GM12878 (cell line): ENCODE measurements at regions not wholly inside any gene's neighbourhood (a gene's known extent, or its start where the extent isn't known, plus 50 kb on each side); places are given as distances from the start of the nearest gene placed in this dataset.

Experiments
- ATAC-seq: fragments of 200-7000 bp; cut with Tn5 transposase; 3 replicates; pipeline ENCODE4 v1.9.1; 2020; ENCODE audit warnings: mild to moderate bottlenecking, moderate library complexity
- BruUV-seq: library from RNA; stranded (reverse); fragments of 400-500 nt; replicated peaks from 2 replicates; lab custom pipeline; 2021; lab: Mats Ljungman, UMichigan
- CTCF ChIA-PET: fragments of 300-600 bp; sonication (Branson Sonifier 250); formaldehyde crosslinking; extraction: SDS; loops from one replicate; lab custom pipeline; 2021; ENCODE audit warnings: inconsistent platforms; lab: Yijun Ruan, JAX
- POLR2A ChIA-PET: fragments of 350-600 bp; formaldehyde crosslinking; extraction: SDS; loops from one replicate; lab custom pipeline; 2021; ENCODE audit warnings: inconsistent platforms; lab: Charles Lee
- RAD21 ChIA-PET: fragments of 300-600 bp; sonication (Branson Sonifier 250); formaldehyde crosslinking; loops from one replicate; lab custom pipeline; 2023; ENCODE audit warnings: antibody characterized with exemption; ENCODE audit not compliant: unreplicated experiment; lab: Charles Lee
- SMC1A ChIA-PET: fragments of 300-600 bp; sonication (Branson Sonifier 250); formaldehyde crosslinking; loops from one replicate; lab custom pipeline; 2023; ENCODE audit not compliant: unreplicated experiment, uncharacterized antibody; lab: Charles Lee
- DNase-seq: peaks from one replicate; pipeline ENCODE4 v3.0.0-alpha.2; 2011; ENCODE audit warnings: low read depth, low spot score
- FAIRE-seq: peaks from 3 replicates; lab custom pipeline; 2011; peaks lifted over from hg19 to GRCh38; lab: Jason Lieb, UNC
- H2AFZ ChIP-seq: 2 replicates; pipeline ENCODE4 v1.6.0; 2011; ENCODE audit warnings: low read depth, low read length, control low read depth; ENCODE audit not compliant: control insufficient read depth
- H3K27ac ChIP-seq: 2 replicates; pipeline ENCODE4 v1.5.1; 2011; ENCODE audit warnings: control low read depth; ENCODE audit not compliant: control insufficient read depth, insufficient read depth
- H3K27me3 ChIP-seq, 2 experiments: replicated peaks in 1 of 2; 2 replicates each; pipeline versions ENCODE4 v1.6.0 to v1.6.1; 2011; ENCODE audit warnings: low read length in 1 of 2; ENCODE audit not compliant: control insufficient read depth in 2 of 2, insufficient read depth in 2 of 2
- H3K36me3 ChIP-seq, 2 experiments: 2 replicates each; pipeline ENCODE4 v1.5.1; 2011; ENCODE audit warnings: low read length in 1 of 2; ENCODE audit not compliant: control insufficient read depth in 2 of 2, insufficient read depth in 2 of 2
- H3K4me1 ChIP-seq: 2 replicates; pipeline ENCODE4 v1.6.1; 2011; ENCODE audit warnings: mild to moderate bottlenecking, low read length, moderate library complexity, mixed read lengths; ENCODE audit not compliant: control insufficient read depth, insufficient read depth
- H3K4me2 ChIP-seq: 2 replicates; pipeline ENCODE4 v1.6.0; 2011; ENCODE audit warnings: control low read depth; ENCODE audit not compliant: control insufficient read depth, insufficient read depth
- H3K4me3 ChIP-seq: fragments of 200-600 bp; sonication (generic); 2 replicates; pipeline ENCODE4 v1.5.1; 2016
- H3K79me2 ChIP-seq: 2 replicates; pipeline ENCODE4 v1.6.0; 2011; ENCODE audit warnings: low read length; ENCODE audit not compliant: control insufficient read depth, insufficient read depth
- H3K9ac ChIP-seq: 2 replicates; pipeline ENCODE4 v1.8.0; 2011; ENCODE audit warnings: low read length, control low read depth, mixed read lengths; ENCODE audit not compliant: control insufficient read depth, insufficient read depth
- H3K9me3 ChIP-seq: replicated peaks from 3 replicates; pipeline ENCODE4 v1.5.1; 2011; ENCODE audit warnings: mild to moderate bottlenecking, low read length; ENCODE audit not compliant: control insufficient read depth, insufficient read depth
- H4K20me1 ChIP-seq: 2 replicates; pipeline ENCODE4 v1.6.0; 2011; ENCODE audit not compliant: control insufficient read depth, insufficient read depth
- ATF7 ChIP-seq: fragments of 450-650 bp; IDR thresholded peaks from 2 replicates; pipeline ENCODE4 v1.6.1; 2016; ENCODE audit warnings: low read depth, mild to moderate bottlenecking
- WGBS: methylation state at CpG from one replicate; pipeline ENCODE4 v1.1.6; 2016; ENCODE audit warnings: low lambda C conversion rate; ENCODE audit not compliant: insufficient replicate concordance, insufficient coverage; ENCODE audit errors: missing lambda C conversion rate; 5-methylcytosine and 5-hydroxymethylcytosine counted together
- in situ Hi-C: fragments of 300-500 bp; cut with MboI; formaldehyde crosslinking; loops from 9 replicates; pipeline ENCODE4 v1.14.3; 2018; ENCODE audit warnings: mixed read lengths
- intact Hi-C: fragments of 100-400 bp; cut with micrococcal nuclease; formaldehyde crosslinking; loops from one replicate; pipeline ENCODE4 v1.14.2; 2022; ENCODE audit not compliant: unreplicated experiment
- TF ChIP-seq, protein P1 (sequence below): fragments of 450-650 bp; IDR thresholded peaks from 2 replicates; pipeline ENCODE4 v1.6.1; 2017; ENCODE audit warnings: borderline replicate concordance

DNA sequence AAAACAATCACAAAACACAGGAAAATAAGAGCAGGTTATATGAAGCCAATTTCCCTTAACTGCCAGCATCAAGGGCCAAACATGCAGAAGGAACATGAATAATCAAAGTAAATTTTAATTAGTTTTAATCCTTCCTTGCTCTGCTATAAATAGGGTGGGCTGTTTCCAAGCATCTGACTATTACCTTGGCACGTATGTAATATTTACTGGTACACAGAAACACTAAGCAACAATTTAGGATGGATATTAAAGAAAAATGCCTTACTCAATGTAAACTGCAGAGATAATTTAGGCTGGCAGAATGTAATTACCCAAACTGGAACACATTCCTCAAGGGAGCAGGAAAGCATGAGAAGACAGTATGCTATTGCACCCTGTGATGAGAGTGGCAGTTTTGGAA, 468.2 kb downstream of the TDRD15 start:
- no peak for FAIRE-seq
- intact Hi-C loops (no loop called here), in situ Hi-C loops (no loop called here)
- BruUV-seq = no TSS peak
- WGBS = 0% methylated on average over 1 of the region's 1 CpG
- no peak for TF ChIP-seq ATF7
- Histone ChIP-seq H2AFZ (no peak overlapping the region), H3K9me3 (no peaks in the 10 kb centered on the region), H3K79me2 (no peaks in the 10 kb centered on the region), H3K4me1 (no peaks in the 10 kb centered on the region), H3K36me3 (no peaks in the 10 kb centered on the region), H3K4me3 (no peak overlapping the region), H3K4me2 (no peak overlapping the region), H3K9ac (no peak overlapping the region), H3K27me3 (no peaks in the 10 kb centered on the region), H4K20me1 (no peaks in the 10 kb centered on the region), H3K27ac (no peak overlapping the region)
- ChIA-PET SMC1A (no interaction called here), POLR2A (no interaction called here), RAD21 (no interaction called here), CTCF (no interaction called here)
- ATAC-seq = no peak
- no peak for DNase-seq

DNA sequence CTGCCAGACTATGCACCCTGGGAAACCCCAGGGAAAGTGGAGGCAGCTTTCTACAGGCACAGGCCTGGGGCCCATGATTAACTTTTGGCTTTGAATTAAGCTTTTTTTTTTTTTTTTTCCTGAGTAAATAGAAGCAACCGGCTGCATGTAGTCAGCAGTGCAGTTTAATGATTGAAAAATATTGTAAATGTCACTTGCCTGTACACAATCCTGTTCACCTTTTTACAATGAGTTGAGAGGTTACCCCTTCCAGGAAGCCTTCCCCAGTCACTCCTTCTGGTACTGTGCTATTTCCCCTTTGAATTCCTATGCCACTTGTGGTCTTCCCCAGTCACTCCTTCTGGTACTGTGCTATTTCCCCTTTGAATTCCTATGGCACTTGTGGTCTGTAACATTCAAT, 475.6 kb downstream of the TDRD15 start:
- H3K79me2 ChIP-seq = no peaks in the 10 kb centered on the region
- intact Hi-C loops (no loop called here), in situ Hi-C loops (no loop called here)
- H3K27ac ChIP-seq = no peak overlapping the region
- BruUV-seq = no TSS peak
- TF ChIP-seq, protein P1, sequence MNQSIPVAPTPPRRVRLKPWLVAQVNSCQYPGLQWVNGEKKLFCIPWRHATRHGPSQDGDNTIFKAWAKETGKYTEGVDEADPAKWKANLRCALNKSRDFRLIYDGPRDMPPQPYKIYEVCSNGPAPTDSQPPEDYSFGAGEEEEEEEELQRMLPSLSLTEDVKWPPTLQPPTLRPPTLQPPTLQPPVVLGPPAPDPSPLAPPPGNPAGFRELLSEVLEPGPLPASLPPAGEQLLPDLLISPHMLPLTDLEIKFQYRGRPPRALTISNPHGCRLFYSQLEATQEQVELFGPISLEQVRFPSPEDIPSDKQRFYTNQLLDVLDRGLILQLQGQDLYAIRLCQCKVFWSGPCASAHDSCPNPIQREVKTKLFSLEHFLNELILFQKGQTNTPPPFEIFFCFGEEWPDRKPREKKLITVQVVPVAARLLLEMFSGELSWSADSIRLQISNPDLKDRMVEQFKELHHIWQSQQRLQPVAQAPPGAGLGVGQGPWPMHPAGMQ = no peak
- ChIA-PET CTCF (no interaction called here), RAD21 (no interaction called here), SMC1A (no interaction called here), POLR2A (no interaction called here)
- no peaks in the 10 kb centered on the region for H4K20me1 ChIP-seq
- no peak for FAIRE-seq
- no peak overlapping the region for H3K4me2 ChIP-seq
- ATAC-seq = no peak
- no peaks in the 10 kb centered on the region for H3K36me3 ChIP-seq
- no peaks in the 10 kb centered on the region for H3K9me3 ChIP-seq
- H3K4me3 ChIP-seq = no peak overlapping the region
- no peaks in the 10 kb centered on the region for H3K27me3 ChIP-seq
- no peaks in the 10 kb centered on the region for H3K4me1 ChIP-seq
- DNase-seq = no peak
- H2AFZ ChIP-seq = no peak overlapping the region
- no peak overlapping the region for H3K9ac ChIP-seq
- WGBS = 67% methylated on average over 1 of the region's 1 CpG
